ENCODE measurements at regions not wholly inside any gene's neighbourhood (a gene's known extent, or its start where the extent isn't known, plus 50 kb on each side); places are given as distances from the start of the nearest gene placed in this dataset.
"Not testable (repeated sequence)": the region's sequence is repeated elsewhere in the genome, so short reads cannot be mapped to it uniquely, and the experiment has no call there.

DNA sequence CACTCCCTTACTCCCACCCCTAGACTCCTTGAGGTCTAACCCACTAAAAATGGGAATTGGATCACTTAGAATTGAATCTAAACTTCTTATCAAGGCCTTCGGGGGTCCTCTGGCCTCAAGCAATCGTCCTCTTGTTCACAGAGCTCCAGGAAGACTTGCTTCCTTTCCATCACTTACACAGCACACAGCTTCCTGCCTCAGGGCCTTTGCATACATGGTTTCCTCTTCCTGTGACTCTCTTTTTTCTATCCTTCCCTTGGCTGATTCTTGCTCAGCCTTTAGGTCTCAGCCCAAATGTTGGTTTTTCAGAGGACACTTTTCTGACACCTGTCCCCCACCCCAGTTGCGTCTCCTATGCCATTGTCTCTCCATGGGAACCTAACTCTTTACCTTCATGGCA is 50.0 kb upstream of the ALDH1B1 start:
- DNase-seq (ENCODE audit: low spot score in 2 of 2) (no peak), ATAC-seq (no peak)
- Mint-ChIP-seq H3K9me3 (peaks cover 3% of the 10 kb centered on the region), H3K36me3 (no peaks in the 10 kb centered on the region), H3K4me1 (peaks cover 12% of the 10 kb centered on the region), H3K4me3 (no peak overlapping the region), H3K27ac (no peak overlapping the region)

- H3K9me3 Mint-ChIP-seq: peaks cover 3% of the 10 kb centered on the region
- DNase-seq (ENCODE audit: low spot score in 2 of 2) (no peak), ATAC-seq (no peak)
- H3K27ac Mint-ChIP-seq: no peak overlapping the region
- H3K4me3 Mint-ChIP-seq: no peak overlapping the region
- no peaks in the 10 kb centered on the region for H3K36me3 Mint-ChIP-seq
- peaks cover 12% of the 10 kb centered on the region for H3K4me1 Mint-ChIP-seq
Observed at GRCh38 chr9:38342096-38342495, 50.4 kb upstream of the ALDH1B1 start.

DNA sequence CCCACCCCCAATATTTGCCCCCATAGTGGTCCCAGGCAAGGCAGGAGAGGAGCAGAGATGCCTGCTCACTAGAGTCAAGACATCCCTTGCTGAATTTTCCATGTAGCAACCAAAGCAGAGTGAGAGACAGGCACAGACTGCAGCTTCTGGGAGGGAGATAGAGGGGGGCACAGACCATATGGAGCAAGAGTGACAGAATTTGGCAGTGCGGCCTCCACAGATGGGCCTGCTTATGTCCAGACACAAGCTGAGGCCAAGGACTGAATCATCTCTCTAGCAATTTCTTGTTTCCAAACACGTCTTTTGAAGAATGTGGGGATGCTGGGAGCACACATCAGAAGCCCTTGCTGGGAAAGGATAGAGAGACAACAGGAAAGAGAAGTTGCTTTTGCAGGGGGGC is 53.0 kb upstream of the ALDH1B1 start:
- DNase-seq (ENCODE audit: low spot score in 2 of 2) (no peak), ATAC-seq (no peak)
- no peak overlapping the region for H3K27ac Mint-ChIP-seq
- H3K4me3 Mint-ChIP-seq: no peak overlapping the region
- H3K4me1 Mint-ChIP-seq: peaks cover 12% of the 10 kb centered on the region
- no peaks in the 10 kb centered on the region for H3K36me3 Mint-ChIP-seq
- H3K9me3 Mint-ChIP-seq: peaks cover 3% of the 10 kb centered on the region

DNA sequence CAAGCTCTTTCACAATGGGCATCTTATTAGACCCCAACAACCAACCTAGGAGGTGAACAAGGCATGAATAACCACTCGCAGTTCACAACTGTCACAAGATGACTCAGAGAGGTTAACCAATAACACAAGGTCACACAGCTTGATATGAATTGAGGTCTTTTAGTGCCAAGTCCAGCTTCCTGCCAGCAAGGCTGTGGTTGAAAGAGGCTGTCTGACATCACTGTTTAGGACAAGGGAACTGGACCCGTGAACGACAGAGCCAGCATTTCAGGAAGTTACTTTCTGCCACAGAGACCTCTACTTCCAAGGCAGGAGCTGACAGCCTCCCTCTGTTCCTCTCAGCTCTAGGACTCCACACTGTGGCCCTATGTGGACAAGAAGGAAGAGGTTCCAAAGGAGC is 53.4 kb upstream of the ALDH1B1 start:
- DNase-seq (ENCODE audit: low spot score in 2 of 2): no peak
- Mint-ChIP-seq H3K4me1 (peaks cover 12% of the 10 kb centered on the region), H3K36me3 (no peaks in the 10 kb centered on the region), H3K4me3 (no peak overlapping the region), H3K27ac (no peak overlapping the region), H3K9me3 (peaks cover 3% of the 10 kb centered on the region)
- peak; percentile 88 for ATAC-seq

DNA sequence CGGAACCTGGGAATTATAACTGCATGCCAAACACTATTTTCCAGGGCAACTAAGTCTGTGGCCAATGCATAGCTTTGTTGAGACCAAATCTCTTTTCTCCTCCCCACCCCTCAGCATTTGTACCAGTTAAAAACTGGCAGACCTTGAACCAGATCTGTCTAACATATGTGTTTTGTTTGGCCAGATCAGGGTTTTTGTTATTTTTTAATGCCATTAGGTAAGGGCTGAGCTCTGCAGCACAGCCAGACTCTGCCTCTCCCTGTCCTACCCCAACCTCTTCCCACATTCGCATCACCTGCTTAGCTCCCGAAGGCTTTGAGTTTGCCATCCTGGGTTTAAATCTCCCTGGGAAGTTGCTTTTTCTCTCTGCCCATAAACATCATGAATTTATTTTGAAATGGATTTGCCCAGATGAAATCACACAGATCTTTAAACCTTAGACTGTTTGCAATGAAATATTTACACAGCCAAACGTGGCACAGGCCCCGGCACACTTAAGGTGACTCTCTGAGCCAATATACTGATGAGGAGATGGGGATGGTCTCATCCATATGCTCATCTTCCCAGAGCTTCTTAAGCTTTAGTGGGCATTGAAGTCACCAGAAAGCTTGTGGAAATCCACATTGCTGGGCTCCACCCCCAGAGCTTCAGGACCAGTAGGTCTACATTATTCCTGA is 54.0 kb upstream of the ALDH1B1 start:
- H3K36me3 Mint-ChIP-seq: no peaks in the 10 kb centered on the region
- DNase-seq (ENCODE audit: low spot score in 2 of 2) (no peak), ATAC-seq (no peak)
- no peak overlapping the region for H3K4me3 Mint-ChIP-seq
- H3K9me3 Mint-ChIP-seq: peaks cover 3% of the 10 kb centered on the region
- peaks cover 12% of the 10 kb centered on the region for H3K4me1 Mint-ChIP-seq
- H3K27ac Mint-ChIP-seq: no peak overlapping the region

DNA sequence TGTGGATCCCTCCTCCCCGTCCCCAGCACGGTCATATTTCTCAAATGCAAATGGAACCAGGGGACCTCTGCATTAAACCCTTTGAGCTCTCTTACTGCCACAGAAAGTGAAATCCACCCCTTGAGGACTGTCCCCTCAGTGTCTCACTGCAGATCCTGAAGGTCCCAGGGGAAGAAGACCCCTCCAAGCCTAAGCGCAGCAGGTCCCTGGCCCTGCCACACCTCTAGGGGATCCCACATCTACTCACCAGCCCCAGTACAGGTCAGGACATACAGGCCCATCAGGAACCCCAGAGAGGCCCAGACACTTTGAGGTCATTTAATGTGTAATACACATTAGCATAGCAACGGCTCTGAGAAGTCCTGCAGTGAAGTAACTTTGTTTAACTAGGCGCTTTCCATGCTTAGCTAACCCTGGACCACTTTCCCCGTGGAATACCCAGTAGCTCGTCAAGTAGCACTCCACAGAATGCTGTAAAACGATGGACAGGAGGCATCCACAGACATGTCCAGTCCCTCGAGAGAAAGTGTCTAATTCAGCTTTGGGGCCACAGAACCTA is 54.7 kb upstream of the ALDH1B1 start:
- Mint-ChIP-seq H3K27ac (no peak overlapping the region), H3K36me3 (no peaks in the 10 kb centered on the region), H3K4me3 (no peak overlapping the region), H3K4me1 (peaks cover 12% of the 10 kb centered on the region), H3K9me3 (peaks cover 3% of the 10 kb centered on the region)
- DNase-seq (ENCODE audit: low spot score in 2 of 2) (no peak), ATAC-seq (no peak)

- DNase-seq (ENCODE audit: low spot score in 2 of 2): no peak
- no peaks in the 10 kb centered on the region for H3K9me3 Mint-ChIP-seq
- no peak overlapping the region for H3K27ac Mint-ChIP-seq
- H3K36me3 Mint-ChIP-seq: no peaks in the 10 kb centered on the region
- no peak for ATAC-seq
- H3K4me1 Mint-ChIP-seq: peaks cover 12% of the 10 kb centered on the region
- H3K4me3 Mint-ChIP-seq: no peak overlapping the region
Observed at GRCh38 chr9:38337181-38337580, 55.3 kb upstream of the ALDH1B1 start.

DNA sequence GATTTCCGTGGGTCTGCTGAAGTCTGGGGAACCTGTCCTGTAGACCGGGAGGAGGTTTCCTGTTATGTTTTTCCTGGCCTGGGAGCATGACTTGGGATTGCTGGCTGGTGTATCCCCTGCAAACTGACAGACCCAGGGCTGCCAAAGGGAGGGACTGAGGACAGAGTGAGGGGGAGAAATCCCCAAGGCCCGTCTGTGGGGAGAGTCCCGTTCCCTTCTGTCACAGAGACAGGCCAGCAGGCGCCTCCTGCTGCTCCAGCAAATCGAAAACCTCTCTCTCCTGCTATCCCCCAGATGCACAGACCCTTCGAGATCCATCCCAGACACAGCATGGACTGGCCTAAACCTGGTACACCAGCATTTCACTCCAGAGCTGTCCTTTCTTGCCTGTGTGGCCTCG is 56.2 kb upstream of the ALDH1B1 start:
- H3K4me3 Mint-ChIP-seq: no peak overlapping the region
- no peaks in the 10 kb centered on the region for H3K9me3 Mint-ChIP-seq
- H3K27ac Mint-ChIP-seq: no peak overlapping the region
- H3K4me1 Mint-ChIP-seq: peaks cover 12% of the 10 kb centered on the region
- H3K36me3 Mint-ChIP-seq: no peaks in the 10 kb centered on the region
- no peak for ATAC-seq
- no peak for DNase-seq (ENCODE audit: low spot score in 2 of 2)

GRCh38 chr9:38335686-38336085 is 56.8 kb upstream of the ALDH1B1 start:
- H3K36me3 Mint-ChIP-seq: no peaks in the 10 kb centered on the region
- no peak for ATAC-seq
- H3K27ac Mint-ChIP-seq: no peak overlapping the region
- H3K4me1 Mint-ChIP-seq: peaks cover 12% of the 10 kb centered on the region
- no peak overlapping the region for H3K4me3 Mint-ChIP-seq
- no peak for DNase-seq (ENCODE audit: low spot score in 2 of 2)
- H3K9me3 Mint-ChIP-seq: no peaks in the 10 kb centered on the region

DNA sequence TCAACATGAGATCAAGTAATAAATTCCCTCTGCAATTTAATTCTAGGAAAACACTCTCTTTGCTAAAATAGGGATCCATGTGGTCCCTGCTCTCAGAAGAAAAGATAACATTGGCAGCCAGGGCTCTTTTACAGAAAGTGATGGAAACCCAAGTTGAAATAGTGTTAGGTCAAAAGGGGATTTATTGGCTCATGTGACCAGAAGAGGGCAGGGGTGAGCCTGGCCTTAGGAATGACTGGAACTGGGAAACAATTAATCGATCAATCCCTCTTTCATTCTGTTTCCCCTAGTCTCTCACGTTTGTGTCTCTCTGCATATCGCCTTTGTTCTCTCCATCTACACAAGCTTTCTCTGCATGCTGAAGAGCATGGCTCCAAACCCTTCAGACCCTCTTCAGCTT is 58.3 kb upstream of the ALDH1B1 start:
- no peak for ATAC-seq
- Mint-ChIP-seq H3K36me3 (no peaks in the 10 kb centered on the region), H3K4me1 (peaks cover 7% of the 10 kb centered on the region), H3K9me3 (no peaks in the 10 kb centered on the region), H3K4me3 (no peak overlapping the region), H3K27ac (no peak overlapping the region)
- no peak for DNase-seq (ENCODE audit: low spot score in 2 of 2)

DNA sequence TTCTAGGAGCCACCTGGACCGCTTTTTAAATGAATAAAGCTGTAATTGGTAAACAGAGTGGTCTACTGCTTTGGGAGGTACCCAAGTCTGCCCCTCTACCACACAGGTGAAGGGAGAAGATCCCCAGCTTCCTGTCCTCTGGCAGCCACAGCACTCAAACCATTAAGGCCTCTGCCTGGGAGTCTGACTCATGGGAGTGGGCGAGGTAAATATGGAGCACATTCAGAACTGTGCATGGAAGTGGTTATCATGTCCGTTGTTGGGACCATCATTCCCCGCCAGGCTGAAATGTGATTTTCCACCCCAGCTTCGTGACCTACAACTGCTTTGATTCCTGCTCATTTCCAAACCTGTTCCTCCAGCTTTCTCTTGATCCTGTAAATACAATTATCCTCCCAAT is 59.5 kb upstream of the ALDH1B1 start:
- ATAC-seq: no peak
- no peaks in the 10 kb centered on the region for H3K4me1 Mint-ChIP-seq

GRCh38 chr9:38332625-38333024 is 59.9 kb upstream of the ALDH1B1 start:
- Mint-ChIP-seq H3K27ac (no peak overlapping the region), H3K4me3 (no peak overlapping the region), H3K36me3 (no peaks in the 10 kb centered on the region), H3K9me3 (no peaks in the 10 kb centered on the region), H3K4me1 (no peaks in the 10 kb centered on the region)
- no peak for DNase-seq (ENCODE audit: low spot score in 2 of 2)
- ATAC-seq: no peak

More for the DNA sequence above, 59.5 kb upstream of the ALDH1B1 start:
- no peaks in the 10 kb centered on the region for H3K9me3 Mint-ChIP-seq
- H3K27ac Mint-ChIP-seq: no peak overlapping the region
- DNase-seq (ENCODE audit: low spot score in 2 of 2): no peak
- no peak overlapping the region for H3K4me3 Mint-ChIP-seq
- H3K36me3 Mint-ChIP-seq: no peaks in the 10 kb centered on the region

GRCh38 chr9:38331141-38331540 is 61.4 kb upstream of the ALDH1B1 start:
- Mint-ChIP-seq H3K27ac (no peak overlapping the region), H3K36me3 (no peaks in the 10 kb centered on the region), H3K4me3 (no peak overlapping the region), H3K4me1 (no peaks in the 10 kb centered on the region), H3K9me3 (no peaks in the 10 kb centered on the region)
- ATAC-seq (no peak), DNase-seq (ENCODE audit: low spot score in 2 of 2) (no peak)

GRCh38 chr9:38329968-38330367 is 62.5 kb upstream of the ALDH1B1 start:
- no peak for ATAC-seq
- no peak overlapping the region for H3K27ac Mint-ChIP-seq
- no peaks in the 10 kb centered on the region for H3K36me3 Mint-ChIP-seq
- DNase-seq (ENCODE audit: low spot score in 2 of 2): no peak
- H3K4me1 Mint-ChIP-seq: no peaks in the 10 kb centered on the region
- no peak overlapping the region for H3K4me3 Mint-ChIP-seq
- no peaks in the 10 kb centered on the region for H3K9me3 Mint-ChIP-seq

DNA sequence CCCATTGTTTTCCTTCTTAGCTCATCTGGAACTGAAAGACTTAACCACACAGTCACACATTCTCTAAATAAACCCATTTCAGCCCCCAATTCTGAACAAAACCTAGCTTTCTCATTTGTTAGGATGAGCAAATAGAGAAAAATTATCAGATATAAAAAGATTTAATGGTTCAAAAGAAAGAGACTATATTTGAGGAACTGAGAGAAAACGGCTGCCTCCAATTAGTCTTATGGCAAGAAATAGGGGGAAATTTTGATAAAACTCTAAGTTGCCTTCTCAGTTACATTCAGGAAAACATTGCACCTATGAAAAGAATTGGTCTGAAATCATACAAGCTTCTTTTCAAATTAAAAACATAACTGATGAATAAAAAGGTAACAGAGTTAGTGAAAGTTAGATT is 63.7 kb upstream of the ALDH1B1 start:
- H3K9me3 Mint-ChIP-seq: no peaks in the 10 kb centered on the region
- H3K36me3 Mint-ChIP-seq: no peaks in the 10 kb centered on the region
- no peak overlapping the region for H3K4me3 Mint-ChIP-seq
- DNase-seq (ENCODE audit: low spot score in 2 of 2) (no peak), ATAC-seq (no peak)
- no peaks in the 10 kb centered on the region for H3K4me1 Mint-ChIP-seq
- no peak overlapping the region for H3K27ac Mint-ChIP-seq

- H3K4me3 Mint-ChIP-seq: no peak overlapping the region
- no peaks in the 10 kb centered on the region for H3K9me3 Mint-ChIP-seq
- H3K36me3 Mint-ChIP-seq: no peaks in the 10 kb centered on the region
- DNase-seq (ENCODE audit: low spot score in 2 of 2) (no peak), ATAC-seq (no peak)
- no peak overlapping the region for H3K27ac Mint-ChIP-seq
- H3K4me1 Mint-ChIP-seq: no peaks in the 10 kb centered on the region
Observed at GRCh38 chr9:38326122-38326521, 66.4 kb upstream of the ALDH1B1 start.

- not testable (repeated sequence) for H3K9me3 Mint-ChIP-seq; H3K36me3 Mint-ChIP-seq; H3K27ac Mint-ChIP-seq; H3K4me3 Mint-ChIP-seq; DNase-seq (ENCODE audit: low spot score in 2 of 2); ATAC-seq; H3K4me1 Mint-ChIP-seq
Observed at GRCh38 chr9:38324213-38324612, 68.3 kb upstream of the ALDH1B1 start.

All from stimulated activated effector memory CD8-positive, alpha-beta T cell treated with anti-CD3 and anti-CD28 coated beads, Interleukin-12 subunit alpha, Interleukin-12 subunit beta, amount 100 ng/mL, for 72 hours (primary cell).